ENCODE measurements at regions not wholly inside any gene's neighbourhood (a gene's known extent, or its start where the extent isn't known, plus 50 kb on each side); places are given as distances from the start of the nearest gene placed in this dataset.

- TF ChIP-seq TAF1 (IDR thresholded peaks at IDR 0.05; ENCODE audit: low read depth, low read length) = no peak
- no peak for TF ChIP-seq POLR2A (IDR thresholded peaks at IDR 0.05; ENCODE audit: low read depth, low read length)
- no peak for TF ChIP-seq POLR2AphosphoS5 (IDR thresholded peaks at IDR 0.05; ENCODE audit: low read depth, low read length)
- no peak for TF ChIP-seq PAX5 (IDR thresholded peaks at IDR 0.05; ENCODE audit: insufficient read depth, low read length, severe bottlenecking)
- TF ChIP-seq POU2F2 (IDR thresholded peaks at IDR 0.05; ENCODE audit: low read depth, low read length) = no peak
- TF ChIP-seq SPI1 (IDR thresholded peaks at IDR 0.05; ENCODE audit: low read depth, low read length) = no peak
Observed at GRCh38 chr7:101705331-101705730, 76.2 kb upstream of the MYL10 start.
